Gastrocnemius medialis (tissue), 4 donors: ENCODE measurements at regions not wholly inside any gene's neighbourhood (a gene's known extent, or its start where the extent isn't known, plus 50 kb on each side); places are given as distances from the start of the nearest gene placed in this dataset.

Experiments
- ATAC-seq, 2 donors: fragments of 150-250 bp; one replicate each; pipeline ENCODE4 v1.9.1; 2016
- DNase-seq, 2 donors: peaks; one replicate each; pipeline ENCODE4 v3.0.0-alpha.2; 2019
- H3K27ac ChIP-seq, 4 donors: fragments of 200-600 bp; sonication (generic); 1 replicate in 1 of 4; 2 replicates in 3 of 4; pipeline ENCODE4 v1.5.1; 2016 to 2018; ENCODE audit warnings: mild to moderate bottlenecking in 2 of 4, moderate library complexity in 1 of 4
- H3K27me3 ChIP-seq, 3 donors: fragments of 200-600 bp; sonication (generic) in 2 of 3; 1 replicate in 1 of 3; 2 replicates in 2 of 3; pipeline versions ENCODE4 v1.5.1 to v1.6.0; 2016 to 2019; ENCODE audit warnings: mild to moderate bottlenecking in 1 of 3, moderate library complexity in 1 of 3
- H3K36me3 ChIP-seq, 2 donors: fragments of 200-600 bp; sonication (generic) in 1 of 2; one replicate each; pipeline ENCODE4 v1.5.1; 2017 to 2018
- H3K4me1 ChIP-seq, 2 donors: fragments of 200-600 bp; sonication (generic) in 1 of 2; one replicate each; pipeline ENCODE4 v1.5.1; 2016 to 2017; ENCODE audit warnings: mild to moderate bottlenecking in 2 of 2
- H3K4me3 ChIP-seq, 4 donors: fragments of 200-600 bp; sonication (generic) in 3 of 4; 1 replicate in 1 of 4; 2 replicates in 3 of 4; pipeline ENCODE4 v1.5.1; 2016 to 2019; ENCODE audit warnings: mild to moderate bottlenecking in 2 of 4
- H3K9me3 ChIP-seq, 3 donors: fragments of 200-600 bp; sonication (generic) in 2 of 3; 1 replicate in 1 of 3; 2 replicates in 2 of 3; pipeline ENCODE4 v1.5.1; 2016 to 2019
- CTCF ChIP-seq, 5 experiments: fragments of 450-650 bp in 3 of 5; fragments of 200-600 bp in 2 of 5; sonication (generic) in 2 of 5; IDR thresholded peaks in 4 of 5; conservative IDR thresholded peaks in 1 of 5; 1 replicate in 4 of 5; 2 replicates in 1 of 5; pipeline ENCODE4 v1.5.1; 2016 to 2019; ENCODE audit warnings: antibody characterized with exemption in 5 of 5, mild to moderate bottlenecking in 3 of 5, moderate library complexity in 3 of 5
- POLR2A ChIP-seq, 2 donors: fragments of 450-650 bp; IDR thresholded peaks; one replicate each; pipeline ENCODE4 v1.6.1; 2017; ENCODE audit warnings: antibody characterized with exemption in 2 of 2, mild to moderate bottlenecking in 2 of 2, moderate library complexity in 2 of 2
- in situ Hi-C, 4 donors: fragments of 200-750 bp; cut with MboI; loops; one replicate each; pipeline versions ENCODE4 v1.15.0 to v1.8.0; 2017; ENCODE audit warnings: low sequenced_read_pairs in 4 of 4
- intact Hi-C: fragments of 100-400 bp; cut with DNase I; formaldehyde crosslinking; loops from one replicate; pipeline ENCODE4 v1.15.1; 2023; ENCODE audit warnings: low total_unique reads

- H3K9me3 ChIP-seq, result no peaks in the 10 kb centered on the region
- intact Hi-C loops (no loop called here), in situ Hi-C loops (no loop called here)
- ATAC-seq (no peak), DNase-seq (no peak)
- no peak overlapping the region for H3K27ac ChIP-seq
- no peaks in the 10 kb centered on the region for H3K27me3 ChIP-seq
- H3K36me3 ChIP-seq, result no peaks in the 10 kb centered on the region
- H3K4me3 ChIP-seq, result no peak overlapping the region
- TF ChIP-seq CTCF (IDR thresholded peaks at IDR 0.05 in 4 of 5, conservative IDR thresholded peaks at IDR 0.05 in 1 of 5), result no peak
- H3K4me1 ChIP-seq, result no peaks in the 10 kb centered on the region
These were observed 480.2 kb downstream of the TMX3 start for GRCh38 chr18:68234676-68235075.

GRCh38 chr18:68234131-68234530, 480.8 kb downstream of the TMX3 start:
- no peaks in the 10 kb centered on the region for H3K36me3 ChIP-seq
- intact Hi-C loops, result no loop called here

DNA sequence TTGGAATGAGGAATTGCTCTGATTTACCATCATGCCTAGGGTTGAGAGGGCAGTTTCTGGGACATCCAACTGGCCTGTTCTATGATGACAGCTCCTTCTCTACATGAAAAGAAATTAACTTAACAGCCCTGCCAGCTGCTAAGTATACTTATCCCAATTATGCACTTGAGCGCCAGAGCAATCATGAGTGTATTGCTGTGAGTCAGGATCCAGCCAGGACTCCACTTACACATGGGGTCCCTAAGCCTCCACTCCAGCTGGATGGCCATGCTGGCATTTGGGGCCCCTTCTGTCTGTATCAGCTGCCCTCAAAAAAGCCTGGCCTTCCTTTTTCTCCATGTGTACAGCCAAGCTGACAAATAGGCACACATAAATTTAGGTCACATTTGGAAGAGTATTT, 481.9 kb downstream of the TMX3 start:
- no peak overlapping the region for H3K4me3 ChIP-seq
- intact Hi-C loops, result no loop called here
- TF ChIP-seq POLR2A (IDR thresholded peaks at IDR 0.05) (no peak), CTCF (IDR thresholded peaks at IDR 0.05 in 4 of 5, conservative IDR thresholded peaks at IDR 0.05 in 1 of 5) (no peak)
- in situ Hi-C loops, result no loop called here
- H3K27ac ChIP-seq, result no peak overlapping the region
- no peak for ATAC-seq
- no peaks in the 10 kb centered on the region for H3K4me1 ChIP-seq
- H3K27me3 ChIP-seq, result no peaks in the 10 kb centered on the region
- no peaks in the 10 kb centered on the region for H3K36me3 ChIP-seq
- no peaks in the 10 kb centered on the region for H3K9me3 ChIP-seq
- no peak for DNase-seq

More at GRCh38 chr18:68234131-68234530, 480.8 kb downstream of the TMX3 start:
- Histone ChIP-seq H3K4me1 (no peaks in the 10 kb centered on the region), H3K27me3 (no peaks in the 10 kb centered on the region), H3K27ac (no peak overlapping the region), H3K9me3 (no peaks in the 10 kb centered on the region), H3K4me3 (no peak overlapping the region)
- no peak for DNase-seq
- TF ChIP-seq CTCF (IDR thresholded peaks at IDR 0.05 in 4 of 5, conservative IDR thresholded peaks at IDR 0.05 in 1 of 5), result no peak
- no peak for TF ChIP-seq POLR2A (IDR thresholded peaks at IDR 0.05)
- ATAC-seq, result no peak
- in situ Hi-C loops, result no loop called here

DNA sequence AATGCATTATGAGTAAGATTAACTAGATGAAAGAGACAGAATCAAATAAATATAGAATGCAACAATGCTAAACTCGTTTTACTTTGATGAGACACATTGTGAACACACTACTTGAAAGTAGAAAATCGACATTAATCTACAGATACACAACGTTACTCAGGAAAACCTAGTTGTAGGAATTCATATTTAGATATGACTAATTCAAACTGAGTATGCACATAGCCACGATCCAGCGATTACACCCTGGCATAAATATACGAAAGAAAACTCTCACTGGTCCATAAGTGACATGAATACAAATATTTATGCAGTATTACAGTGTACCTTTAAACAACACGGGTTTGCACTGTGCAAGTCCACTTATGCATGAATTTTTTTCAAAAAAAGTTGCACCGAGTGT, 485.6 kb downstream of the TMX3 start:
- Histone ChIP-seq H3K4me1 (no peaks in the 10 kb centered on the region), H3K36me3 (no peaks in the 10 kb centered on the region), H3K27ac (no peak overlapping the region), H3K27me3 (no peaks in the 10 kb centered on the region), H3K9me3 (no peaks in the 10 kb centered on the region), H3K4me3 (no peak overlapping the region)
- in situ Hi-C loops, result no loop called here
- intact Hi-C loops, result no loop called here
- DNase-seq (no peak), ATAC-seq (no peak)
- TF ChIP-seq CTCF (IDR thresholded peaks at IDR 0.05 in 4 of 5, conservative IDR thresholded peaks at IDR 0.05 in 1 of 5) (no peak), POLR2A (IDR thresholded peaks at IDR 0.05) (no peak)

DNA sequence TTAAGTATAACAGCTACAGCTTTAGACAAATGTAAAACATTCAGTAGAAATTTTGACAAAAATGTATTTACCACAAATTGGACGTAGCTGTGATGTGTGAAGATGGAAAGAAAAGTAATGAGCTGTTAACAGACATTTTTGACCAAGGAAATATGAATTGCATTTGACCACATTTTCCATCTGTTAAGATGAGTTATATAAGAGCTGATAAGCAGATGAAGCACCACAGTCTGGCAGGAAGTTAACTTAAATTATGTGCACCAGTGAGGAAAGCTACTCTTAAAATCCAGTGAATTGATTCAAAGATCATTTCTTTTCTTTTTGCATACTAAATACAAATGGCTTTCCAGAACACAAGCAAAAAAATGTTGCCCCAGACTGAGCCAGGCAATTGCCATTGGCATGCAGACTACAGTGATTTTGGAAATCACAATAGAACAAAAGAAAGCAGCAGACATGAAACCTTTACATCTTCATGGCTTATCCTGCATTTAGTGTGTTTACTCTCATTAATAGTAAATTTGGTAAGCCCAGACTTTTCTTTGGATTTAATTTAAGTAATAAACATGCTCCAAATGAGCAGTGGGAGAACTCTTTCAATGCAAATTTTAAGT, 493.7 kb downstream of the TMX3 start:
- no peak overlapping the region for H3K4me3 ChIP-seq
- H3K27me3 ChIP-seq, result no peaks in the 10 kb centered on the region
- no peaks in the 10 kb centered on the region for H3K36me3 ChIP-seq
- no peaks in the 10 kb centered on the region for H3K4me1 ChIP-seq
- ATAC-seq (no peak), DNase-seq (no peak)
- in situ Hi-C loops, result no loop called here
- intact Hi-C loops, result no loop called here
- no peak for TF ChIP-seq CTCF (IDR thresholded peaks at IDR 0.05 in 4 of 5, conservative IDR thresholded peaks at IDR 0.05 in 1 of 5)
- TF ChIP-seq POLR2A (IDR thresholded peaks at IDR 0.05), result no peak
- no peaks in the 10 kb centered on the region for H3K9me3 ChIP-seq
- no peak overlapping the region for H3K27ac ChIP-seq
